ENCODE measurements at regions not wholly inside any gene's neighbourhood (a gene's known extent, or its start where the extent isn't known, plus 50 kb on each side); places are given as distances from the start of the nearest gene placed in this dataset.

DNA sequence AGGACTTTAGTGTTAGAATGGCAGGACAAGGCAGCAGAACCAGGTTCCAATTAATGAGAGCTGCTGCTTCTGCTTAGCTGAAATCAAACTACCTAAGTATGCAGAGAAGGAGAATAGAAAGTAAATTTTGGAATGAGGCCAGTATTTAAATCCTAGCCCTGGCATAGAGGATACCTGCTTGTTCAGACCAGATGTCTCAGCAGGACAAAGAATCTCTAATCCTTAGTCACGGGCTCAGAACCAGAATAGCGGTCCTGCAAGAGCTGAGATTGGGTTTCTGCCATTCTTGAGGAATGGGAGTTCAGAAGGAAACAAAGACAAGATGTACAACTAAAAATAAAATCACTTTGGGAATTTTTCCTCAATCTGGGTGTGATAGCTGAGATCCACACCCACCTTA is 550.8 kb upstream of the TMEM132C start:
- H3K27me3 ChIP-seq (ENCODE audit: control insufficient read depth, insufficient read depth, low read length): no peaks in the 10 kb centered on the region
- DNase-seq: no peak
- H3K9me3 ChIP-seq (ENCODE audit: control insufficient read depth in 2 of 3, insufficient read depth in 1 of 3, low read length in 3 of 3): no peaks in the 10 kb centered on the region
- TF ChIP-seq, protein P1, sequence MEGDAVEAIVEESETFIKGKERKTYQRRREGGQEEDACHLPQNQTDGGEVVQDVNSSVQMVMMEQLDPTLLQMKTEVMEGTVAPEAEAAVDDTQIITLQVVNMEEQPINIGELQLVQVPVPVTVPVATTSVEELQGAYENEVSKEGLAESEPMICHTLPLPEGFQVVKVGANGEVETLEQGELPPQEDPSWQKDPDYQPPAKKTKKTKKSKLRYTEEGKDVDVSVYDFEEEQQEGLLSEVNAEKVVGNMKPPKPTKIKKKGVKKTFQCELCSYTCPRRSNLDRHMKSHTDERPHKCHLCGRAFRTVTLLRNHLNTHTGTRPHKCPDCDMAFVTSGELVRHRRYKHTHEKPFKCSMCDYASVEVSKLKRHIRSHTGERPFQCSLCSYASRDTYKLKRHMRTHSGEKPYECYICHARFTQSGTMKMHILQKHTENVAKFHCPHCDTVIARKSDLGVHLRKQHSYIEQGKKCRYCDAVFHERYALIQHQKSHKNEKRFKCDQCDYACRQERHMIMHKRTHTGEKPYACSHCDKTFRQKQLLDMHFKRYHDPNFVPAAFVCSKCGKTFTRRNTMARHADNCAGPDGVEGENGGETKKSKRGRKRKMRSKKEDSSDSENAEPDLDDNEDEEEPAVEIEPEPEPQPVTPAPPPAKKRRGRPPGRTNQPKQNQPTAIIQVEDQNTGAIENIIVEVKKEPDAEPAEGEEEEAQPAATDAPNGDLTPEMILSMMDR (IDR thresholded peaks at IDR 0.05; ENCODE audit: borderline replicate concordance, extremely low read depth, insufficient read depth): no peak
- no peak overlapping the region for H3K27ac ChIP-seq (ENCODE audit: low read depth in 2 of 2, low read length in 2 of 2)
- intact Hi-C loops (cut with DNase I): no loop called here
- no peak overlapping the region for H3K9ac ChIP-seq (ENCODE audit: low read length in 3 of 3)
- H3K36me3 ChIP-seq (ENCODE audit: control insufficient read depth in 2 of 3, insufficient read depth in 3 of 3, low read length in 3 of 3): no peaks in the 10 kb centered on the region
- no peaks in the 10 kb centered on the region for H3K4me1 ChIP-seq (ENCODE audit: control insufficient read depth in 2 of 3, insufficient read depth in 2 of 3, low read depth in 1 of 3, low read length in 3 of 3)
- FAIRE-seq: no peak
- no peak overlapping the region for H3K4me3 ChIP-seq (ENCODE audit: low read length in 3 of 3)

DNA sequence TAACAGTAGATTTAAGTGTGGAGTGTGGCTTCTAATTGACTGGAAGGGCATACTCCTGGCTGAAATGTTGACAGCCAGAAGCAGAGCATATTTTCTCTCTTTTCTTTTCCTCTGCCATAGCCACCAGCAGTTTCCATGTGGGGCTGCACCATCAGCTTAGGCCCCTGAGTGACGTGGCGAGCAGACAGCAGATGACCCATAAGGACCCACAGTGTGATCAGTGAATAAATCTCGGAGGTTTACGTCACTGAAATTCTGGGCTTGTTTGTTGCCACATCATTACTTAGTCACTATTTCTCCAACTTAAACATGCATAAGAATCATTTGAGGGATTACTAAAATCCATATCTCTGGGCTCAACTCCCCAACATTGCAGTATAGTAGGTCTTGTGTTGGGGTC is 549.7 kb upstream of the TMEM132C start:
- intact Hi-C loops (cut with DNase I): no loop called here
- H3K9ac ChIP-seq (ENCODE audit: low read length in 3 of 3): no peak overlapping the region
- H3K27ac ChIP-seq (ENCODE audit: low read depth in 2 of 2, low read length in 2 of 2): no peak overlapping the region
- TF ChIP-seq, protein P1 (IDR thresholded peaks at IDR 0.05; ENCODE audit: borderline replicate concordance, extremely low read depth, insufficient read depth): no peak
- H3K36me3 ChIP-seq (ENCODE audit: control insufficient read depth in 2 of 3, insufficient read depth in 3 of 3, low read length in 3 of 3): no peaks in the 10 kb centered on the region
- no peaks in the 10 kb centered on the region for H3K27me3 ChIP-seq (ENCODE audit: control insufficient read depth, insufficient read depth, low read length)
- no peak for FAIRE-seq
- DNase-seq: no peak
- no peak overlapping the region for H3K4me3 ChIP-seq (ENCODE audit: low read length in 3 of 3)
- no peaks in the 10 kb centered on the region for H3K9me3 ChIP-seq (ENCODE audit: control insufficient read depth in 2 of 3, insufficient read depth in 1 of 3, low read length in 3 of 3)
- H3K4me1 ChIP-seq (ENCODE audit: control insufficient read depth in 2 of 3, insufficient read depth in 2 of 3, low read depth in 1 of 3, low read length in 3 of 3): no peaks in the 10 kb centered on the region

DNA sequence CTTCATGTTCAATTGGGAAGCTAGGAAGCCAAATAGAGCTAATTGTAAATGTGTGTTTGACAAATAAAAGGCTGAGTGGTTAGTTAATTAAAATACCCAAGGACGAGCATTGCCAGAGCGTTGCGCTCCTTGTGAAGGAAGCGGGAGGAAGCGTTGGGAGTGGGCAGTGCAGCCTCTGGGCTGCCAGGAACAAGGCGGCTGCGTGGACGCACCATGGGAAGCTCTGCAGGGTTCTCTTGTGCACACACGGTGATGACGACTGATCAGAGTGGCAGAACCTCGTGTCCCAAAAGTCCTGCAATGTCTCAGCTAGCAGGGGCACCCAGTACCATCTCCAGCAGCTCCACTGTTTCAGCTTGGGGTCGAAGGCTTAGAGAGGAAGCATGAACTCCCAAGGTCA is 546.6 kb upstream of the TMEM132C start:
- intact Hi-C loops (cut with DNase I): no loop called here
- TF ChIP-seq, protein P1 (IDR thresholded peaks at IDR 0.05; ENCODE audit: borderline replicate concordance, extremely low read depth, insufficient read depth): no peak
- Histone ChIP-seq H3K36me3 (ENCODE audit: control insufficient read depth in 2 of 3, insufficient read depth in 3 of 3, low read length in 3 of 3) (no peaks in the 10 kb centered on the region), H3K4me1 (ENCODE audit: control insufficient read depth in 2 of 3, insufficient read depth in 2 of 3, low read depth in 1 of 3, low read length in 3 of 3) (no peaks in the 10 kb centered on the region), H3K4me3 (ENCODE audit: low read length in 3 of 3) (no peak overlapping the region), H3K27ac (ENCODE audit: low read depth in 2 of 2, low read length in 2 of 2) (no peak overlapping the region), H3K9me3 (ENCODE audit: control insufficient read depth in 2 of 3, insufficient read depth in 1 of 3, low read length in 3 of 3) (no peaks in the 10 kb centered on the region), H3K27me3 (ENCODE audit: control insufficient read depth, insufficient read depth, low read length) (no peaks in the 10 kb centered on the region), H3K9ac (ENCODE audit: low read length in 3 of 3) (no peak overlapping the region)
- DNase-seq: no peak
- FAIRE-seq: no peak

DNA sequence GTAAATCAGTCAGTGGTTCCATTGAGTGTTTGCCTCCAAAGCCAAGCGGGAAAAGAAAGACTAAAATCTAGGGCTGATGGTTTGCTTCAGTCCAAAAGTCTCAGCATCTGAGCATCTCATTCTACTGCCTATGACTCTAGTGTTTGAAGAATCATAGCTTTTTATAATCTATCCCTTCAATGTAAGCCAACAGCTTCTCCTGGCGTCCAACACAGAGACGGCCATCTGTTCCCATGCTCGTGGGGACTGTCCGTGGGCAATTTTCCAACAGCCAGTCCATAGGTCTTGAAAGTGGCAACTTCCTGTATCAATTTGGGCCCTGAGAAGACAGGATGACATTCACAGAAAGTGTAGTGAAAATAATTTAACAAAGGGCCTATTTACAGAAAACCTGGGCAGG is 544.4 kb upstream of the TMEM132C start:
- Histone ChIP-seq H3K27me3 (ENCODE audit: control insufficient read depth, insufficient read depth, low read length) (no peaks in the 10 kb centered on the region), H3K4me1 (ENCODE audit: control insufficient read depth in 2 of 3, insufficient read depth in 2 of 3, low read depth in 1 of 3, low read length in 3 of 3) (no peaks in the 10 kb centered on the region)
- TF ChIP-seq, protein P1 (IDR thresholded peaks at IDR 0.05; ENCODE audit: borderline replicate concordance, extremely low read depth, insufficient read depth): no peak

More for the DNA sequence above, 544.4 kb upstream of the TMEM132C start:
- Histone ChIP-seq H3K27ac (ENCODE audit: low read depth in 2 of 2, low read length in 2 of 2) (no peak overlapping the region), H3K9me3 (ENCODE audit: control insufficient read depth in 2 of 3, insufficient read depth in 1 of 3, low read length in 3 of 3) (no peaks in the 10 kb centered on the region), H3K4me3 (ENCODE audit: low read length in 3 of 3) (no peak overlapping the region), H3K36me3 (ENCODE audit: control insufficient read depth in 2 of 3, insufficient read depth in 3 of 3, low read length in 3 of 3) (no peaks in the 10 kb centered on the region), H3K9ac (ENCODE audit: low read length in 3 of 3) (no peak overlapping the region)
- intact Hi-C loops (cut with DNase I): no loop called here
- FAIRE-seq (no peak), DNase-seq (no peak)
